Activated CD4-positive, alpha-beta memory T cell treated with anti-CD3 and anti-CD28 coated beads, Interleukin-2, amount 10 ng/mL, durations not matched to agents 7 days and 5 days (primary cell): ENCODE measurements at regions not wholly inside any gene's neighbourhood (a gene's known extent, or its start where the extent isn't known, plus 50 kb on each side); places are given as distances from the start of the nearest gene placed in this dataset.

Source experiments
- CTCF ChIA-PET: fragments of 350-600 bp; sonication (Branson Sonifier 250); formaldehyde crosslinking; loops from one replicate; lab custom pipeline; 2021; ENCODE audit warnings: antibody characterized with exemption, inconsistent platforms; lab: Charles Lee
- POLR2A ChIA-PET: fragments of 350-600 bp; sonication (Branson Sonifier 250); formaldehyde crosslinking; loops from one replicate; lab custom pipeline; 2021; ENCODE audit warnings: antibody characterized with exemption; lab: Charles Lee
- DNase-seq: peaks from one replicate; pipeline ENCODE4 v3.0.0-alpha.2; 2020
- H3K27ac Mint-ChIP-seq: one replicate; pipeline ENCODE4 v1.8.0; 2021; ENCODE audit warnings: mild to moderate bottlenecking, mixed read lengths
- H3K27me3 Mint-ChIP-seq: one replicate; pipeline ENCODE4 v1.8.0; 2021; ENCODE audit warnings: mixed read lengths
- H3K36me3 Mint-ChIP-seq: one replicate; pipeline ENCODE4 v1.8.0; 2021; ENCODE audit warnings: low read depth, mixed read lengths
- H3K4me1 Mint-ChIP-seq: one replicate; pipeline ENCODE4 v1.8.0; 2021; ENCODE audit warnings: mixed read lengths
- H3K4me3 Mint-ChIP-seq: one replicate; pipeline ENCODE4 v1.8.0; 2021; ENCODE audit warnings: mild to moderate bottlenecking, mixed read lengths
- H3K9me3 Mint-ChIP-seq: one replicate; pipeline ENCODE4 v1.8.0; 2021; ENCODE audit warnings: mixed read lengths

DNA sequence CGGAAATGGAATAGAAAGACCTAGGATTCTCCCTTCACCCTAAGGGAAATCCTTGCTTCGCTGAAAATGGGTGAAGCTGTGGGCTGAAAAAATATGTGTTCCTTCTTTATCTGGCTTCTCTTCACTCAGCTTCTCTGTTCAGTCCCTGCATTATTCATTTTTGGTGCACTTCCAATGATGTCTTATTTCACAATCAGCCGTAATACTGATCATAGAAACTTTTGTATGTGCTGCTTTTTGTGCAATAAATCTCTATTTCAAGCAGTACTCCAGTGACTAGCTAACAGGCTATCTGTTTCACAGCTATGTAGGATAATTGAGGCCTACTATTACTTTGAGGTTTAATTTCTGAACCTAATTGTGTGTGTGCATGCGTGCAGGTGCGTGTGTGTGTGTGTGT, 144.6 kb downstream of the FOXL1 start:
- Mint-ChIP-seq H3K9me3 (no peaks in the 10 kb centered on the region), H3K27ac (no peak overlapping the region), H3K27me3 (peaks cover 10% of the 10 kb centered on the region), H3K4me3 (no peak overlapping the region), H3K4me1 (no peaks in the 10 kb centered on the region), H3K36me3 (no peaks in the 10 kb centered on the region)
- CTCF ChIA-PET: no interaction called here
- POLR2A ChIA-PET: no interaction called here
- DNase-seq: no peak

DNA sequence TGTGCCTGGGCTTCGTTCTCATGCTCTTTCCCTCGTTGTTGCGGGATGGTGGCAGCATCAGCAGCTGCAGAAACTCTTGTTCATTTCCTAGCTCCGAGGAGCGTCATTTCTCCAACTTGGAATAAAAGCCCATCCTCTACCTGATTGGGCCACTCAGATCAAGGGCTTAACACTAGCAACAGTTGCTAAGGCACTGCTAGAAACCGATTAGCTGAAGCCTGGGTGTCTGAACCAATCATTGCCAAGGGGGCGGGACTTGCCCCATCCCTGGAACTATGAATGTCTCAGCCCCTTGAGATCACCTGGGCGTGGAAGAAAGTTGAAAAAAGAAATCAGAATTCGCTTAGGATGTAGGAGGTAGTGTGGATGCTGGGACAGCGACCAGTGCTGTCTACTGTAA, 145.3 kb downstream of the FOXL1 start:
- H3K4me1 Mint-ChIP-seq: no peaks in the 10 kb centered on the region
- H3K9me3 Mint-ChIP-seq: no peaks in the 10 kb centered on the region
- POLR2A ChIA-PET: no interaction called here
- H3K36me3 Mint-ChIP-seq: no peaks in the 10 kb centered on the region
- no peak overlapping the region for H3K27ac Mint-ChIP-seq
- CTCF ChIA-PET: no interaction called here
- no peak for DNase-seq
- H3K4me3 Mint-ChIP-seq: no peak overlapping the region
- H3K27me3 Mint-ChIP-seq: peaks cover 13% of the 10 kb centered on the region

DNA sequence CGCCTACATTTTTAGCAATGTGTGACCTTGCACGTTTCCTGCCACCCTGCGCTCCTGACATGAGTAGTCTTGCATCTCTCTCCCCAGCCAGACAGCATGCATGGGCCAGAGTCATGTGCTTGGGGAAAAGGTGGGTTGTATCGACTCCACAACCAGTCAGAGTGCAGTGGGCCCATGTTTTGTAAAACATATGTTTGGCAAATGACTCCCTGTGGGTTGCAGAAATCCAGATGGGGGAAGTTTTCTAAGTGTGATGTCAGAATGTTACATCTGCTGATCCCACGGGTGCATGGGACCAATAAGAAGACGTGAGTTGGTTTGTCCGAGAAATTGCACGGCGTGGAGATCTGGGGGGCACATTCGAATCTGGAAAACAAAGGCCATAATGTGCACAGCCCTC, 147.1 kb downstream of the FOXL1 start:
- ChIA-PET POLR2A (no interaction called here), CTCF (no interaction called here)
- H3K36me3 Mint-ChIP-seq: no peaks in the 10 kb centered on the region
- DNase-seq: no peak
- no peak overlapping the region for H3K27ac Mint-ChIP-seq
- H3K9me3 Mint-ChIP-seq: no peaks in the 10 kb centered on the region
- no peak overlapping the region for H3K4me3 Mint-ChIP-seq
- no peaks in the 10 kb centered on the region for H3K4me1 Mint-ChIP-seq
- H3K27me3 Mint-ChIP-seq: peaks cover 14% of the 10 kb centered on the region

DNA sequence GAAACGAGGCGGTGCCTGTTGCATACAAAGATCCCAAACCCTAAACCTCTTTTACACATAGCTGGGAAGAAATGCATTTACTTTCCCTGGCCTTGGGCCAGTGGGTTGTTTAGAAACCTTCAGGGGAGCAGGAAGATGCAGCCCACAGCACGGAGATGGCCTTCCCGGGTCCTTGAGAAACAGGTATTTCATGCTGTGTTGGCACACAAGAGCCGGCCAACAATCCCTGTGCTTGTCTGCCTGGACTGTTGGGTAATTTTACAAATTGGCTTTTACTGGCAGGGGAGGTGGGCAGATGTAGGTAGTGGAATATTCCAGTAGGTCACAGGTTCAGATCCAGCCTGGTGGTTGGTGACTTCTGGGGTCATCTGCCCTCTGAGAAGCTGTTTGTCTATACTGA, 148.0 kb downstream of the FOXL1 start:
- POLR2A ChIA-PET: interaction anchor here (0.5 kb wide), 1 partner anchor 243 kb away, joined by 3 read pairs; no protein-coding TSS in a partner anchor
- no peak for DNase-seq
- H3K27me3 Mint-ChIP-seq: peaks cover 15% of the 10 kb centered on the region
- H3K9me3 Mint-ChIP-seq: no peaks in the 10 kb centered on the region
- CTCF ChIA-PET: no interaction called here
- H3K4me3 Mint-ChIP-seq: no peak overlapping the region
- H3K27ac Mint-ChIP-seq: no peak overlapping the region
- H3K4me1 Mint-ChIP-seq: no peaks in the 10 kb centered on the region
- H3K36me3 Mint-ChIP-seq: no peaks in the 10 kb centered on the region

DNA sequence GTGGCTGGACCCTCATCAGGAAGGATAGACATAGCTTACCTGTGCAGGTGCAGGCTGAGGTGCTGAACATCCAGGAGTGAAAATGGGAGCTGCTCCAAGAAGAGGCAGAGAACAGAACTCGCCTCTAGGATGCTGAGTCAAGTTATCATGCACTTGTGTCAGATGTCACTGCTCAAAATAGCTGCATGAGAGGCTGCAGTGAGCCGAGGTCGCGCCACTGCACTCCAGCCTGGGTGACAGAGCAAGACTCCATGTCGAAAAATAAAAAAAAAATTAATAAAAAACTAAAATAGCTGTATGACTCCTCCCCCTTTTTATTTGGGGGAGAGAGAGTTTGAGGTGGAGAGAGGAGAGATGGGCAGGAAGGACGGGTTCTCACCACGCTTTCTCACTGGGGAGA, 148.8 kb downstream of the FOXL1 start:
- Mint-ChIP-seq H3K27ac (no peak overlapping the region), H3K4me1 (no peaks in the 10 kb centered on the region), H3K4me3 (no peak overlapping the region), H3K36me3 (no peaks in the 10 kb centered on the region), H3K27me3 (peaks cover 23% of the 10 kb centered on the region), H3K9me3 (no peaks in the 10 kb centered on the region)
- POLR2A ChIA-PET: no interaction called here
- CTCF ChIA-PET: no interaction called here
- DNase-seq: no peak

DNA sequence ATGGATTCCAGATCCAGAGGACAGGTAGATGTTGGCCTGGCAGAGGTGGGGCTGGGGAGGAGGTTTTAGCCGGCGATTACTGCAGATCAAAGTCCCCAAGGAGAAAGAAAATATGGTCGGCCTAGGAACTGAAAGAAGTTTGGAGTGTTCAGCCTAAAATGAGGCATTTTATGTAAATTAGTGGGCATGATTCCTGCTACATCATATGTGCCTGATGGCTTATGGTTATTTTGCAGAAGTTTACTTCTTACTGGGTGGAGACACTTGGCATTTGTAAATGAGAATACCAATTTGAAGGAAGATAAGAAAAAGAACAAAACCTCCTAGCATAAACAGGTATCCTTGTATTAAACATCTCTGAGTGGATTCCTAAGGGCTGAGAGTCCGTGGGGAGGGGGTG, 149.3 kb downstream of the FOXL1 start:
- CTCF ChIA-PET: no interaction called here
- Mint-ChIP-seq H3K9me3 (no peaks in the 10 kb centered on the region), H3K4me1 (no peaks in the 10 kb centered on the region), H3K27me3 (peaks cover 28% of the 10 kb centered on the region), H3K36me3 (no peaks in the 10 kb centered on the region), H3K4me3 (no peak overlapping the region), H3K27ac (no peak overlapping the region)
- POLR2A ChIA-PET: no interaction called here
- no peak for DNase-seq

DNA sequence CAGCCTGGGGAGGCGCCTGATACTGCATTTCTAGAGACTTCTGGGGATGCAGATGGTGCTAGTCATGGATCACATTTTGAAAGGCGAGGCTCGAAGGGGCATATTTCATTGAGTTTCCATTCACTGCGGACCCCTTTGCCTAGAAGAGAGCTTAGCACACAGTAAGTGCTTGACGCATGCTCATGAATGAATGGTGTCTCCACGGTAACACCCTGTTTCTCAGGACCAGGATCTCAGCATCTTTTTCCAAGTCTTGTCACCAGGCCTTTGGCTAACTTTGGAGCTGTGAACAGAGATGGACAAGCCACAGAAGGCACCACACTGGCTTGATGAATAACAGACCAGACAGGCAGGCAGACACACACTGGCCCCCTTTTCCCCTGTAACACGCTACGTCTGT, 151.3 kb downstream of the FOXL1 start:
- H3K4me1 Mint-ChIP-seq: no peaks in the 10 kb centered on the region

DNA sequence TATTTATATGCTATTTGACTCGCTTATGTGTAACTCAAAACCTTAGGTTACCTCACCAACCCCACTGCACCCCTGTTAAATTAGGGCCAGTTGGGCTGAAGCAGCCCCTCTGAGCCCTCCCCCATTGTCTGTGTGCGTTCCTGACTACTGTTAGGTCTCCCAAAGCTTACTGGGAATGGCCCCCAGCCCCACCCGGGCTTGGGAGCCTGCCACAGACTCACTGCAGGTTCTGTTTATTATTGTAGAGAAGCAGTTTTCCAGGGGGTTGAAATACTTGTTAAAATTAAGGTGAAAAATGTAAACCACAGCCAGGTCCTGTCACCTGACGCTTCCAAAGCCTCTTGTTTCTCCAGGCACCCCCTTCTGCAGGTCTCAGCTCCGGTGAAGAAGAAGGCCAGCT, 151.7 kb downstream of the FOXL1 start:
- ChIA-PET POLR2A (no interaction called here), CTCF (no interaction called here)
- H3K36me3 Mint-ChIP-seq: no peaks in the 10 kb centered on the region
- H3K4me3 Mint-ChIP-seq: no peak overlapping the region
- H3K9me3 Mint-ChIP-seq: no peaks in the 10 kb centered on the region
- no peaks in the 10 kb centered on the region for H3K4me1 Mint-ChIP-seq
- H3K27ac Mint-ChIP-seq: no peak overlapping the region
- peaks cover 44% of the 10 kb centered on the region for H3K27me3 Mint-ChIP-seq
- no peak for DNase-seq

More for the DNA sequence above, 151.3 kb downstream of the FOXL1 start:
- Mint-ChIP-seq H3K27me3 (peaks cover 42% of the 10 kb centered on the region), H3K27ac (no peak overlapping the region), H3K9me3 (no peaks in the 10 kb centered on the region), H3K4me3 (no peak overlapping the region), H3K36me3 (no peaks in the 10 kb centered on the region)
- no peak for DNase-seq
- ChIA-PET CTCF (no interaction called here), POLR2A (no interaction called here)

DNA sequence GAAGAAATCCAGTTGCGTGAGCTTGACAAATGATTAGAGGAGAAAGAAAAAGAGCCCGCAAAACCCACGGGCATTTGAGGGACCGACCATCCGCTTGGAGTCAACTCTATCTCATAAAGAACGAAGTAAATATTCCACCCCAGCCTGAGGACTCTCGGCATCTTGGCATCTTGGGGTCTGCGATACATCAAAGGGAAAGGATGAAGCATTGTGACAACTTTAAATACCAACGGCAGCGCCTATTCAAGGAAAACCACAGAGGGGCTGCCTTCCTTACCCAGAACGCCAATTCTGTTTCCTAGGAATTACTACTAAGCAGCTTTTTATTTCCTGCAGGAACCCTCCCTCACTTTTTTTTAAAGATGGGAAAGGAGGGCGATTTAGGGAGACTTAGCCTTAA, 152.2 kb downstream of the FOXL1 start:
- H3K4me1 Mint-ChIP-seq: no peaks in the 10 kb centered on the region
- H3K36me3 Mint-ChIP-seq: no peaks in the 10 kb centered on the region
- H3K4me3 Mint-ChIP-seq: no peak overlapping the region
- POLR2A ChIA-PET: no interaction called here
- no peak overlapping the region for H3K27ac Mint-ChIP-seq
- H3K9me3 Mint-ChIP-seq: no peaks in the 10 kb centered on the region
- CTCF ChIA-PET: no interaction called here
- H3K27me3 Mint-ChIP-seq: peaks cover 44% of the 10 kb centered on the region
- no peak for DNase-seq

DNA sequence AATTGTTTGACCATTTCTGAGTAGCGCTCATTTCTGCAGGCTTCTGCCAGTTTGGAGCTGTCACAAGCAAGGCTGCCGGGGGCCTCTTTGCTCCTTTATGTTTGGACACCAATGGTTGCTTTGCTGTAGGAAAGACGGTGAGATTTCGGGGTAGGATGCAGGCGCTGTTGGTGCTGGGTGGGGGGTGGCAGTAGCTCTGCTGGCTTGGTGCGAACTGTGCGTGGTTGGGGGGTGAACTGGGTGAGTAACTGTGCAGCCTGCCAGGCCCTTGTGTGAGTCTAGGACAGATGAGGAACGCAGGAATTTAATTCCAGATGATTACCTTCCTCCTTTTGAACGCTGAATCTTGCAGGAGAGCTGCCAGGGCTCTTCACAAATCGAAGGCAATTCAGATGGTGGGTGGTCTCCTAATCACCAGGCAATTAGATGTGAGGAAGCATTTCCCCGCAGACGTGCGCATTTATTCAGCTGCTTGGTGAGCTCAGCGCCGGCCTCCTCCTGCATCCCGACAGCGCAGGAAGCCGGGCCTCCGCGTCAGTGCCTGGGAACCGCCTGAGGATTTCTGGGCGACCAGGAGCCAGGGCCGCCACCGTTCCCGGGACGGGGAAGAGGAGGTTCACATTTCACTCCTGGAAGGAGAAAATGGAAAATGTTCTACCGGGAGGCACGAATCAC, 154.4 kb downstream of the FOXL1 start:
- no peak for DNase-seq
- POLR2A ChIA-PET: no interaction called here
- Mint-ChIP-seq H3K27me3 (peaks cover 42% of the 10 kb centered on the region), H3K4me1 (no peaks in the 10 kb centered on the region), H3K9me3 (no peaks in the 10 kb centered on the region), H3K36me3 (no peaks in the 10 kb centered on the region), H3K4me3 (no peak overlapping the region), H3K27ac (no peak overlapping the region)
- CTCF ChIA-PET: no interaction called here

DNA sequence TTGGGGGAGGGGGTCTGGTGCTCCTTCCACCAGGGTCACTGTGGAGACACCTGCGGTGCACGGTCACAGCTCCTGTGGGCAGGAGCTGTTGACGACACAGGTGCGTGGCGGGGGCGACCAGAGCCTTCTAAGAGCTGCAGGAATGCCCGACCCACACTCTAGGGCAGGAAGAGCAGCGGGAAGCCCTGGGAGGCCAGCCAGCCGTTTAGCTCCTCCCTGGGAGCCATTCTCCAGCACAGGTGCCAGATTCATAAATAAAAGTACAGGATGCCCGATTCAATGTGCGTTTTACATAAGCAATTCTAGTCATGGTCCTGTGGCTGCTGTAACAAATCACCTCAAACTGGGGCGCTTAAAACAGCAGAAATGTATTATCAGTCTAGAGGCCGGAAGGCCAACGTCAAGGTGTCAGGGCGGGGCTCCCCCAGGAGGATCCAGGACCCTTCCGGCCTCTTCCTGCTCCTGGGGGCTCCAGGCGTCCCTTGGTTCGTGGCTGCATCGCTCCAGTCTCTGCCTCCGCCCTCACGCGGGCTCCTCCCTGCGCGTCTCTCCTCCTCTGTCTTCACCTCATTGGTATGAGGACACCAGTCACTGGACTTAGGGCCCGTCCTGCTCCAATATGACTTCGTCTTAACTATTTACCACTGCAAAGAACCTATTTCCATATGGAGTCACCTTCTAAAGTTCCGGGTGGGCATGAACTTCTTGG, 155.4 kb downstream of the FOXL1 start:
- CTCF ChIA-PET: no interaction called here
- no peaks in the 10 kb centered on the region for H3K4me1 Mint-ChIP-seq
- H3K27me3 Mint-ChIP-seq: peaks cover 37% of the 10 kb centered on the region
- H3K9me3 Mint-ChIP-seq: no peaks in the 10 kb centered on the region
- no peaks in the 10 kb centered on the region for H3K36me3 Mint-ChIP-seq
- DNase-seq: no peak
- H3K4me3 Mint-ChIP-seq: no peak overlapping the region
- POLR2A ChIA-PET: no interaction called here
- no peak overlapping the region for H3K27ac Mint-ChIP-seq

DNA sequence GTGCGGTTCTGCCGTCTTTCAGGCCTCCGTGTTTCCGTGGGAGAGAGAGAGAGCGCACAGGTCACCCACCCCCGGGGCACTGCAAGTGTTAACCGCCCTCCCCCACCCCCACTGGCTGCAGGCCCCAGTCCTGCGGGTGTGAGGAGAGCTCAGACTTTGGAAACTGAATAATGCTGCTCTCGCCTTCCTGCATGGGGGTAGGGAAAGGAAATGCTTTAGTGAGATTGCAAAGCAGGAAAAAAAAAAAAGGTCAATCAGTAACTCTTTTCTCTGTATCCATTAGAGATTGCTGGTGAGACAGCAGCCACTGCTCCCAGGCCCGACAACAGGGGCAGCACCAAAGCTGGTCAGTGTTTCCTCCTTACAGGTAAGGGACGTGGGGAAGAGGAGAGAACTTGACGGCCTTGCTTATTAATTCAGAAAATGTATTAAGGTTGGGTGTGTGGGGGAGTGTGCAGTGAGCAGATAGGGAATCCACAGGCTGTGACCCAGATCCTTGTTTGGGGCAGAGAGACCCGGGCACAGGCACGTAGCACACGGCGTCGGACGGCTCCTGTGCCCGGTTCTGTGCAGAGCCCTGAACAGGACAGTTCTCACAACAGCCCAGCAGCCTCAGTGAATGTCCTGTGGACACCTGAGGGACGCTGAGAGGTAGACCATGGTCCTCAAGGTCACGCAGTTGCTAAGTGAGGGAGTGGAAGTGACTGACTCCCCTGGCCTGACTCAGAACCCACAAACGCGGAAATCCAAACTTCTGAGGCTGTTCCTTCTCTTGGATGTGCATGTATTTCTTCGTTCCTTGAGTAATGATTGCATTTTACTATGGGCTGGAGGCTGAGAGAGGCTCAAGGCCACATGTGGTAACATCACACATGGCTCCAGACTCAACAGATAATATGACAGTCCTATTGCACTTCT, 156.5 kb downstream of the FOXL1 start:
- POLR2A ChIA-PET: no interaction called here
- H3K36me3 Mint-ChIP-seq: no peaks in the 10 kb centered on the region
- CTCF ChIA-PET: no interaction called here
- H3K9me3 Mint-ChIP-seq: no peaks in the 10 kb centered on the region
- no peak overlapping the region for H3K4me3 Mint-ChIP-seq
- peaks cover 42% of the 10 kb centered on the region for H3K27me3 Mint-ChIP-seq
- no peaks in the 10 kb centered on the region for H3K4me1 Mint-ChIP-seq
- no peak for DNase-seq
- H3K27ac Mint-ChIP-seq: no peak overlapping the region

DNA sequence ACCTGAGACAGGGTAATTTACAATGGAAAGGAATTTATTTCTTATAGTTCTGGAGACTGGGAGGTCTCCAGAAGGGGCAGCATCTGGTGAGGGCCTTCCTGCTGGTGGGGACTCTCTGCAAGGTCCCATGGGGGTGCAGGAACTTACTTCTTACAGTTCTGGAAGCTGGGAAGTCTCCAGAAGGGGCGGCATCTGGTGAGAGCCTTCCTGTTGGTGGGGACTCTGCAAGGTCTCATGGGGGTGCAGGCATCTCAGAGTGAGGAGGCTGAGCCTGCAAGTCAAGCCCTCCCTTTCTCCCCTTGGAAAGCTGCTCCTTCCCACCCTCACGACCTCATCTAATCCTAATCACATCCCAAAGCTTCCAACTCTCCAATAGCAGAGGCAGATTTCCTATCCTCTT, 157.4 kb downstream of the FOXL1 start:
- peaks cover 42% of the 10 kb centered on the region for H3K27me3 Mint-ChIP-seq
- H3K27ac Mint-ChIP-seq: no peak overlapping the region
- H3K4me1 Mint-ChIP-seq: peaks cover 4% of the 10 kb centered on the region
- no peaks in the 10 kb centered on the region for H3K36me3 Mint-ChIP-seq
- H3K4me3 Mint-ChIP-seq: no peak overlapping the region
- DNase-seq: no peak
- H3K9me3 Mint-ChIP-seq: no peaks in the 10 kb centered on the region
- ChIA-PET CTCF (no interaction called here), POLR2A (no interaction called here)
